ENCODE measurements at regions not wholly inside any gene's neighbourhood (a gene's known extent, or its start where the extent isn't known, plus 50 kb on each side); places are given as distances from the start of the nearest gene placed in this dataset.

DNA sequence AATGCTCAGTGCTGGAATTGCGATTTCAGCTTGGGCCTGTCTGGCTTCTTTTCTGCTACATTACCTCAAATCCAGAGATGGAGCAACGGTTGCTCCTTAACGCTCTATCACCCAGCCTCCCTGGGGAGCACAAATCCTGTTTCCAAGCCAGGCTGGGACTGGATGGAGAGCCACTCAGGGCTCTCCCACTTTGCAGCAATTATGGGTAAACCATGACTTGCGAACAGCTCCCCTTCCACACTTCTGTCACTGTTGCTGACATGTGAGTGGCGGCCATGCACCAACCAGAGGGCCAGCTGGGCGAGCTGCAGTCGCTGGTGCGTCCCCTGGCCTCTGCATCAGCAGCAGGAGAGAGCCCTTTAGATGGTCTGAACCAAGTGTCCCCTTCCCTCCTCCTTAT is 65.1 kb upstream of the RAB4A start:
- Histone ChIP-seq H3K4me1 (ENCODE audit: insufficient read depth, low read length) (peaks cover 19% of the 10 kb centered on the region), H3K36me3 (ENCODE audit: insufficient read depth, low read depth, low read length) (no peaks in the 10 kb centered on the region), H3K4me3 (ENCODE audit: low read length) (no peak overlapping the region), H3K9me3 (ENCODE audit: insufficient read depth, low read depth, low read length) (no peaks in the 10 kb centered on the region), H3K27ac (ENCODE audit: low read length) (no peak overlapping the region), H3K9ac (ENCODE audit: low read depth, low read length) (no peak overlapping the region), H3K27me3 (ENCODE audit: insufficient read depth, low read length) (no peaks in the 10 kb centered on the region)

- Histone ChIP-seq H3K36me3 (ENCODE audit: insufficient read depth, low read depth, low read length) (no peaks in the 10 kb centered on the region), H3K4me1 (ENCODE audit: insufficient read depth, low read length) (peaks cover 14% of the 10 kb centered on the region), H3K4me3 (ENCODE audit: low read length) (no peak overlapping the region), H3K27me3 (ENCODE audit: insufficient read depth, low read length) (no peaks in the 10 kb centered on the region), H3K27ac (ENCODE audit: low read length) (no peak overlapping the region), H3K9ac (ENCODE audit: low read depth, low read length) (no peak overlapping the region), H3K9me3 (ENCODE audit: insufficient read depth, low read depth, low read length) (no peaks in the 10 kb centered on the region)
Measured at GRCh38 chr1:229207916-229208315, 63.0 kb upstream of the RAB4A start.

DNA sequence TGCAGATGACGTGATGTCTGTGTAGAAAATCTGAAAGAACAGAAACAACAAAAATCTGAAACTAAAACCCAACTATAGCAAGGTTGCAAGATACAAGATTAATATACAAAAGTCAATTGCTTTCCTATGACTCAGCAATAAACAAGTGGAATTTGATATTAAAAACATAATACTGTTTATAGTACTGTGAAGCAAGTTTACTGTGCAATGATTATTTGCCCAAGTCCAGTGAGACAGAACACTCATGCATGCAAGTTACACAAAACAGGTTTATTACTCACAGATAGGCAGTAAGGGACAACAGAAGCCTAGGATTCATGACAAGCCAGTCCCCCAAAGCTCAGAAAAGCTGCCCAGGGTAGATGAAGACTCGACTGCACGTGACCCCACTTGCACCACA is 62.4 kb upstream of the RAB4A start:
- Histone ChIP-seq H3K27me3 (ENCODE audit: insufficient read depth, low read length) (no peaks in the 10 kb centered on the region), H3K27ac (ENCODE audit: low read length) (no peak overlapping the region), H3K4me1 (ENCODE audit: insufficient read depth, low read length) (peaks cover 11% of the 10 kb centered on the region; the same call in 1 of the 2 replicates), H3K36me3 (ENCODE audit: insufficient read depth, low read depth, low read length) (no peaks in the 10 kb centered on the region), H3K9me3 (ENCODE audit: insufficient read depth, low read depth, low read length) (no peaks in the 10 kb centered on the region), H3K4me3 (ENCODE audit: low read length) (no peak overlapping the region), H3K9ac (ENCODE audit: low read depth, low read length) (no peak overlapping the region)

DNA sequence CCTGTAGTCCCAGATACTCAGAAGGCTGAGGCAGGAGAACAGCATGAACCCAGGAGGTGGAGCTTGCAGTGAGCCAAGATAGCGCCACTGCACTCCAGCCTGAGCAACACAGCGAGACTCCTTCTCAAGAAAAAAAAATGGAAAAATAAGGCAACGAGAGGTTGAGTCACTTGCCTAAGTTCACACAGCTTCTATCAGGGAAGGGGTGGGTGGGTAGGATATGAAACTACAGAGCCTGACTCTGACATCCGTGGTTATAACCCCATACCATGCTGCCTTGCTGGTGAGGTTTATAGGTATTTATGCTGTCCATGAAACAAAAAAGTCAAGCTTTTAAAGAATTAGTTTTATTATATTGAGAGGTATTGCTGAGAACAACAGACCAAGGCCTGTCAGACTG is 61.5 kb upstream of the RAB4A start:
- Histone ChIP-seq H3K4me1 (ENCODE audit: insufficient read depth, low read length) (peaks cover 5% of the 10 kb centered on the region; the same call in 1 of the 2 replicates), H3K4me3 (ENCODE audit: low read length) (no peak overlapping the region), H3K36me3 (ENCODE audit: insufficient read depth, low read depth, low read length) (no peaks in the 10 kb centered on the region), H3K9me3 (ENCODE audit: insufficient read depth, low read depth, low read length) (no peaks in the 10 kb centered on the region), H3K27ac (ENCODE audit: low read length) (no peak overlapping the region), H3K9ac (ENCODE audit: low read depth, low read length) (no peak overlapping the region), H3K27me3 (ENCODE audit: insufficient read depth, low read length) (no peaks in the 10 kb centered on the region)

GRCh38 chr1:229209816-229210215 is 61.1 kb upstream of the RAB4A start:
- H3K36me3 ChIP-seq (ENCODE audit: insufficient read depth, low read depth, low read length), result no peaks in the 10 kb centered on the region
- H3K9ac ChIP-seq (ENCODE audit: low read depth, low read length), result no peak overlapping the region
- H3K27ac ChIP-seq (ENCODE audit: low read length), result no peak overlapping the region
- H3K27me3 ChIP-seq (ENCODE audit: insufficient read depth, low read length), result no peaks in the 10 kb centered on the region
- no peak overlapping the region for H3K4me3 ChIP-seq (ENCODE audit: low read length)
- H3K4me1 ChIP-seq (ENCODE audit: insufficient read depth, low read length), result peaks cover 5% of the 10 kb centered on the region; the same call in 1 of the 2 replicates
- H3K9me3 ChIP-seq (ENCODE audit: insufficient read depth, low read depth, low read length), result no peaks in the 10 kb centered on the region

- no peak overlapping the region for H3K9ac ChIP-seq (ENCODE audit: low read depth, low read length)
- no peaks in the 10 kb centered on the region for H3K4me1 ChIP-seq (ENCODE audit: insufficient read depth, low read length)
- no peaks in the 10 kb centered on the region for H3K36me3 ChIP-seq (ENCODE audit: insufficient read depth, low read depth, low read length)
- H3K27ac ChIP-seq (ENCODE audit: low read length), result no peak overlapping the region
- H3K27me3 ChIP-seq (ENCODE audit: insufficient read depth, low read length), result no peaks in the 10 kb centered on the region
- H3K4me3 ChIP-seq (ENCODE audit: low read length), result no peak overlapping the region
- no peaks in the 10 kb centered on the region for H3K9me3 ChIP-seq (ENCODE audit: insufficient read depth, low read depth, low read length)
Measured at GRCh38 chr1:229210844-229211243, 60.1 kb upstream of the RAB4A start.

GRCh38 chr1:229213797-229214196 is 57.1 kb upstream of the RAB4A start:
- no peaks in the 10 kb centered on the region for H3K36me3 ChIP-seq (ENCODE audit: insufficient read depth, low read depth, low read length)
- H3K27ac ChIP-seq (ENCODE audit: low read length), result no peak overlapping the region
- H3K4me1 ChIP-seq (ENCODE audit: insufficient read depth, low read length), result no peaks in the 10 kb centered on the region
- no peaks in the 10 kb centered on the region for H3K9me3 ChIP-seq (ENCODE audit: insufficient read depth, low read depth, low read length)
- no peaks in the 10 kb centered on the region for H3K27me3 ChIP-seq (ENCODE audit: insufficient read depth, low read length)
- no peak overlapping the region for H3K4me3 ChIP-seq (ENCODE audit: low read length)
- no peak overlapping the region for H3K9ac ChIP-seq (ENCODE audit: low read depth, low read length)

- no peak overlapping the region for H3K27ac ChIP-seq (ENCODE audit: low read length)
- H3K9ac ChIP-seq (ENCODE audit: low read depth, low read length), result no peak overlapping the region
- no peaks in the 10 kb centered on the region for H3K27me3 ChIP-seq (ENCODE audit: insufficient read depth, low read length)
- H3K36me3 ChIP-seq (ENCODE audit: insufficient read depth, low read depth, low read length), result no peaks in the 10 kb centered on the region
- H3K4me3 ChIP-seq (ENCODE audit: low read length), result no peak overlapping the region
- peaks cover 4% of the 10 kb centered on the region; the same call in 1 of the 2 replicates for H3K4me1 ChIP-seq (ENCODE audit: insufficient read depth, low read length)
- H3K9me3 ChIP-seq (ENCODE audit: insufficient read depth, low read depth, low read length), result no peaks in the 10 kb centered on the region
Measured at GRCh38 chr1:229217716-229218115, 53.2 kb upstream of the RAB4A start.

DNA sequence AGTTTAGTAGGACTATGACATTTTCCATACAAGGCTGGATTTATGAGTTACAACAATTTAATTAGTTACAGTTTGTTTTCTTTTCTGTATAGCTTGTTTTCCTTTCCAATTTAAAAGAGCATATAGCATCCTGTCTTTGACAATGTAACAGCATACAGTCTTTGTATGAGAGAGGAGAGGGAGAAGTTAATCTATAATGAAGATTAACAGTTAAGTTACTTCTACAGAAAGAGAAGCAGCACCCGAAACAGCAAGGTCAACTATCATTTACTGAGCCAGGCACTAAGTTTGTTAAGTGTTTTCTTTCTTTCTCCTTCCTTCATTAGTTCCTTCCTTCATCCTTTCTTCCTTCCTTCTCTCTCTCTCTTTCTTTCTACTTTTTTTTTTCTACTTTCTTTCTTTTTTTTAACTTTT is 52.3 kb upstream of the RAB4A start:
- no peaks in the 10 kb centered on the region for H3K36me3 ChIP-seq (ENCODE audit: insufficient read depth, low read depth, low read length)
- H3K4me1 ChIP-seq (ENCODE audit: insufficient read depth, low read length), result peaks cover 7% of the 10 kb centered on the region; the same call in 1 of the 2 replicates
- no peak overlapping the region for H3K27ac ChIP-seq (ENCODE audit: low read length)
- H3K9me3 ChIP-seq (ENCODE audit: insufficient read depth, low read depth, low read length), result no peaks in the 10 kb centered on the region
- no peaks in the 10 kb centered on the region for H3K27me3 ChIP-seq (ENCODE audit: insufficient read depth, low read length)
- H3K9ac ChIP-seq (ENCODE audit: low read depth, low read length), result no peak overlapping the region
- no peak overlapping the region for H3K4me3 ChIP-seq (ENCODE audit: low read length)

DNA sequence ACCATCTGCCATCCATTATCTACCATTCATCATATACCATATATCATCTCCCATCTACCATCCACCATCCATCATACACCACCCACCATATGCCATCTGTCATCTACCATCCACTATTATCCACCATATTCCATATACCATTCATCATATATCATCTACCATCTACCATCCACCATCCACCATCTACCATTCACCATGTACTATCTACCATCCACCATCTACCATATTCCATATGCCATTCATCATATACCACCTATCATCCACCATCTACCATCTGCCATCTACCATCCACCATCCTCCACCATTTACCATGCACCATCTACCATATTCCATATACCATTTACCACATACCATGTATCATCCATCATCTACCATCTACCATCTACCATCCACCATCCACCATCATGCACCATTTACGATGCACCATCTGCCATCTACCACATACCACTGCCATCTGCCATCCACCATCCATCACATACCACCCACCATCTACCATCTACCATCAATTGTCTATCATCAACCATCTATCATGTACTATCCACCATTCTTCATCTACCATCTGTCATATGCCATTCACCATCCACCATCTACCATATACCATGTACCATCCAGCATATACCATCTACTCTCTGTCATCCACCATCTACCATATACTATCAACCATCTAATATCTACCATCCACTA is 50.6 kb upstream of the RAB4A start:
- H3K27ac ChIP-seq (ENCODE audit: low read length), result no peak overlapping the region
- peaks cover 8% of the 10 kb centered on the region; the same call in 1 of the 2 replicates for H3K4me1 ChIP-seq (ENCODE audit: insufficient read depth, low read length)
- no peak overlapping the region for H3K9ac ChIP-seq (ENCODE audit: low read depth, low read length)
- H3K36me3 ChIP-seq (ENCODE audit: insufficient read depth, low read depth, low read length), result no peaks in the 10 kb centered on the region
- H3K4me3 ChIP-seq (ENCODE audit: low read length), result no peak overlapping the region
- H3K9me3 ChIP-seq (ENCODE audit: insufficient read depth, low read depth, low read length), result no peaks in the 10 kb centered on the region
- no peaks in the 10 kb centered on the region for H3K27me3 ChIP-seq (ENCODE audit: insufficient read depth, low read length)

DNA sequence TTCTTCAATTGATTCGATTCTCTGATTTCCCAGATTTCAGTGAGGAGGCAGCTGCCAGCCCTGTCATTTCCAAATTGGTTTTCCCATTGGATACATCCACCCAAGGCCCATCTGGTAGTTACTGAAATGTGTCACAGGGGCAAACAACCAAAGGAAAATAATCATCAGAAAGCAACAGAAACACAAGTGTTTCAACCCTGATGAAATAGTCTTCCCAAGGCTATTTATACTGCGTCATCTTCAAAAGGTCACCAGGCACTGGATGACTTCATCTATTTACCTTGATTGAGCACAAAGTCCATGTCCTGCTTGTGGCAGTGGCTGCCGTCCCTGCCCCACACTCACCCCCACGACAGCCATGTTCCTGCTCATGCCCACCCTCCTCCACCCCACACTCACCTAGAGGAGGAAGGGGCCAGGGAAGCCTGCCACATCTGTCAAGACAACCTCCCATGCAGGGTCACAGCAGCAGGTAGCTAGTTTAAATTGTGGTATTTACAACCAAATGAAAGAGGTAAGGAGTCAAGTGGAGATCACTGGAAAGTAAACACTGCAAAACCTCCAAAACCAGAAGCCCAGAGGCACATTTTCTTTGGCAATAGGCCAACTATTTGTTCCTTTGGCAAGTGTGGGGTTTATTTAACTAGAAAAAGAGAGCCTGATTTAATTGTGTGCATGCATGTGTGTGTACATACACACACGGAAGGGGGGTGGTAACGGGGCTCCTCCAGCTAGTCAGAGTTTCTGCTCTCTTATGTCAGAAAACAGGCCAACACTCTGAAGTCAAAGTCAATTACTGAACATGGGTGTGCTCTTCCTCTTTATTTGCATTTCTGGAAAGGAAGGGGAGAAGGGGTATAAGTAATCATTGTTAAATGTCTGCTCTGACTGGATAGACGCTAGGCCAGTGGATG is 49.5 kb upstream of the RAB4A start:
- Histone ChIP-seq H3K9ac (ENCODE audit: low read depth, low read length) (0 out of 2 replicates have a peak overlapping the region, but pooled peaks have one; percentile 3), H3K27ac (ENCODE audit: low read length) (no peak overlapping the region), H3K9me3 (ENCODE audit: insufficient read depth, low read depth, low read length) (no peaks in the 10 kb centered on the region), H3K27me3 (ENCODE audit: insufficient read depth, low read length) (no peaks in the 10 kb centered on the region), H3K36me3 (ENCODE audit: insufficient read depth, low read depth, low read length) (no peaks in the 10 kb centered on the region), H3K4me3 (ENCODE audit: low read length) (no peak overlapping the region), H3K4me1 (ENCODE audit: insufficient read depth, low read length) (peaks cover 8% of the 10 kb centered on the region; the same call in 1 of the 2 replicates)
